C4-2B (cell line): ENCODE measurements at regions not wholly inside any gene's neighbourhood (a gene's known extent, or its start where the extent isn't known, plus 50 kb on each side); places are given as distances from the start of the nearest gene placed in this dataset.

Experiments used
- ZFX ChIP-seq: fragments of 450-650 bp; IDR thresholded peaks from 2 replicates; pipeline ENCODE4 v1.6.1; 2017
- TF ChIP-seq, protein P1 (sequence below): fragments of 450-650 bp; conservative IDR thresholded peaks from 2 replicates; pipeline ENCODE4 v1.5.1; 2017; ENCODE audit warnings: mild to moderate bottlenecking

DNA sequence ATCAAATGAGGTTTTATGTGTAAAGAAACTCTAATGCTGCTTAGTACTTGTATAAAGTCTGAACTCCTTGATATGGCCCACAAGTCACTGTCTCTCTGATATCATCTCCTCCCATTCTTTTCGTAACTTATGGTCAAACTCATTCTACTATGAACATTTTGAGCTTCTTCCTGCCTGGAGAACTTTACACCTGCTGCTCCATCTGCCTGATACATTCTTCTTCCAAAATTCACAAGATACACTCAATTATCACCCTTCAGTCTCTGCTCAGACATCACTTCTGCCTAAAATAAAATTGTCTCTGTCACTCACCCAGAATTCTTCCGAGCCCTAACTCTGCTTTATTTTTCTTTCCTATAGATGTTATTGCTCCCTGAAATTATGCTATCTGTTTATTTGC lies 192.8 kb upstream of the LYPLAL1 start:
- TF ChIP-seq, protein P1, sequence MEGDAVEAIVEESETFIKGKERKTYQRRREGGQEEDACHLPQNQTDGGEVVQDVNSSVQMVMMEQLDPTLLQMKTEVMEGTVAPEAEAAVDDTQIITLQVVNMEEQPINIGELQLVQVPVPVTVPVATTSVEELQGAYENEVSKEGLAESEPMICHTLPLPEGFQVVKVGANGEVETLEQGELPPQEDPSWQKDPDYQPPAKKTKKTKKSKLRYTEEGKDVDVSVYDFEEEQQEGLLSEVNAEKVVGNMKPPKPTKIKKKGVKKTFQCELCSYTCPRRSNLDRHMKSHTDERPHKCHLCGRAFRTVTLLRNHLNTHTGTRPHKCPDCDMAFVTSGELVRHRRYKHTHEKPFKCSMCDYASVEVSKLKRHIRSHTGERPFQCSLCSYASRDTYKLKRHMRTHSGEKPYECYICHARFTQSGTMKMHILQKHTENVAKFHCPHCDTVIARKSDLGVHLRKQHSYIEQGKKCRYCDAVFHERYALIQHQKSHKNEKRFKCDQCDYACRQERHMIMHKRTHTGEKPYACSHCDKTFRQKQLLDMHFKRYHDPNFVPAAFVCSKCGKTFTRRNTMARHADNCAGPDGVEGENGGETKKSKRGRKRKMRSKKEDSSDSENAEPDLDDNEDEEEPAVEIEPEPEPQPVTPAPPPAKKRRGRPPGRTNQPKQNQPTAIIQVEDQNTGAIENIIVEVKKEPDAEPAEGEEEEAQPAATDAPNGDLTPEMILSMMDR = no peak
- no peak for TF ChIP-seq ZFX
